ENCODE measurements at regions not wholly inside any gene's neighbourhood (a gene's known extent, or its start where the extent isn't known, plus 50 kb on each side); places are given as distances from the start of the nearest gene placed in this dataset.

DNA sequence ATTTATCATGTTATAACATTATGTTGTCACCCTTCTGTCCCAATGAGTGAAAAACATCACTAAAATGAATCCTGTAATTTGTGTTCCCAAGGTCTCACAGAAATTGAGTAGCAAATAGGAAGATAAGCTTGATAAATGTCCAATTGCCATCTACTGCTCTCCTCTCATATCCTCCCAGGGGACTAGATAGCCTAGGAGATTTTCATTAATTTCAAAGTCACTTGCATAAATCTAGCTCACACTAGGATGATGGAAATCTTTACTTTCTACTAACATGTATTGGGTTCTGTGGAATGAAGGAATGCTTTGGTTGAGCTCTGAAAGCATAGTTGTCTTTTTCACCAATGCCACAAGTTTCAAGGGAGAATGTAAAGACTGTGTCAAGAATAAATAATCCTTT, 605.5 kb upstream of the CDH7 start:
- TF ChIP-seq, protein P1, sequence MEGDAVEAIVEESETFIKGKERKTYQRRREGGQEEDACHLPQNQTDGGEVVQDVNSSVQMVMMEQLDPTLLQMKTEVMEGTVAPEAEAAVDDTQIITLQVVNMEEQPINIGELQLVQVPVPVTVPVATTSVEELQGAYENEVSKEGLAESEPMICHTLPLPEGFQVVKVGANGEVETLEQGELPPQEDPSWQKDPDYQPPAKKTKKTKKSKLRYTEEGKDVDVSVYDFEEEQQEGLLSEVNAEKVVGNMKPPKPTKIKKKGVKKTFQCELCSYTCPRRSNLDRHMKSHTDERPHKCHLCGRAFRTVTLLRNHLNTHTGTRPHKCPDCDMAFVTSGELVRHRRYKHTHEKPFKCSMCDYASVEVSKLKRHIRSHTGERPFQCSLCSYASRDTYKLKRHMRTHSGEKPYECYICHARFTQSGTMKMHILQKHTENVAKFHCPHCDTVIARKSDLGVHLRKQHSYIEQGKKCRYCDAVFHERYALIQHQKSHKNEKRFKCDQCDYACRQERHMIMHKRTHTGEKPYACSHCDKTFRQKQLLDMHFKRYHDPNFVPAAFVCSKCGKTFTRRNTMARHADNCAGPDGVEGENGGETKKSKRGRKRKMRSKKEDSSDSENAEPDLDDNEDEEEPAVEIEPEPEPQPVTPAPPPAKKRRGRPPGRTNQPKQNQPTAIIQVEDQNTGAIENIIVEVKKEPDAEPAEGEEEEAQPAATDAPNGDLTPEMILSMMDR (conservative IDR thresholded peaks at IDR 0.05 in 1 of 2, IDR thresholded peaks at IDR 0.05 in 1 of 2; ENCODE audit: low read depth in 1 of 2, low read length in 2 of 2) = no peak
- no peak for TF ChIP-seq EZH2 (IDR thresholded peaks at IDR 0.05; ENCODE audit: low read length, missing control alignments)

Data from fibroblast of lung (primary cell).